ENCODE measurements at regions not wholly inside any gene's neighbourhood (a gene's known extent, or its start where the extent isn't known, plus 50 kb on each side); places are given as distances from the start of the nearest gene placed in this dataset.
A peak's percentile ranks its signal among the peaks of the same experiment; 100 is the strongest.

DNA sequence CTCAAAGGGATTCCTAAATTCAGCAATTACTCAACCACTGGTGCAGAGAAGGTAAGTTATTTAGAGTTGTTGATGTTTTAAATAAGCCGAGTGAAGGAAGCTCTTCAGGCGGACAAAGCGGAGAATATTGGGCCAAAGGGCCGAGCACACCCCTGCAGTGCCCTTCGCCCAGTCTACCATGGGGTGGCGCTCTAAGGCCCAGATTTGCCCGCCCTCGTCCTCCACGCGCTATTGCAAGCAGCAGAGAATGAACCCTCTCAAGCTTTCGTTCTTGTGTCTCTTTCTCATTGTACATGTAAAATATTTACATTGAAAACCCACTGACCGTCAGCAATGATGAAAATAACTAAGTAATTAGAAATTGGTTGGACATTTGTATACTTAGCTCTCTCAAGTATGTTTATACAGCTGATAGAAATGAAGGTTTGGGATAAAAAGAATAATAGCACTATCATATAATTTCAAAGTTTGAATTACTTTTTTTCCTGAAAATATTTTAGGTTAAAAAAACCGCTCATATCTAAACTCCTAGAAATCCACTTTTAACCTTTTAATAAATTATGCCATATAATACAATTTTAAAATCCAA lies 195.0 kb upstream of the CEP162 start:
- TF ChIP-seq, protein P1, sequence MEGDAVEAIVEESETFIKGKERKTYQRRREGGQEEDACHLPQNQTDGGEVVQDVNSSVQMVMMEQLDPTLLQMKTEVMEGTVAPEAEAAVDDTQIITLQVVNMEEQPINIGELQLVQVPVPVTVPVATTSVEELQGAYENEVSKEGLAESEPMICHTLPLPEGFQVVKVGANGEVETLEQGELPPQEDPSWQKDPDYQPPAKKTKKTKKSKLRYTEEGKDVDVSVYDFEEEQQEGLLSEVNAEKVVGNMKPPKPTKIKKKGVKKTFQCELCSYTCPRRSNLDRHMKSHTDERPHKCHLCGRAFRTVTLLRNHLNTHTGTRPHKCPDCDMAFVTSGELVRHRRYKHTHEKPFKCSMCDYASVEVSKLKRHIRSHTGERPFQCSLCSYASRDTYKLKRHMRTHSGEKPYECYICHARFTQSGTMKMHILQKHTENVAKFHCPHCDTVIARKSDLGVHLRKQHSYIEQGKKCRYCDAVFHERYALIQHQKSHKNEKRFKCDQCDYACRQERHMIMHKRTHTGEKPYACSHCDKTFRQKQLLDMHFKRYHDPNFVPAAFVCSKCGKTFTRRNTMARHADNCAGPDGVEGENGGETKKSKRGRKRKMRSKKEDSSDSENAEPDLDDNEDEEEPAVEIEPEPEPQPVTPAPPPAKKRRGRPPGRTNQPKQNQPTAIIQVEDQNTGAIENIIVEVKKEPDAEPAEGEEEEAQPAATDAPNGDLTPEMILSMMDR (IDR thresholded peaks at IDR 0.05; ENCODE audit: low read length) = peak; percentile 75
- no peak for TF ChIP-seq EZH2 (IDR thresholded peaks at IDR 0.05; ENCODE audit: borderline replicate concordance, low read length)
